ENCODE measurements at regions not wholly inside any gene's neighbourhood (a gene's known extent, or its start where the extent isn't known, plus 50 kb on each side); places are given as distances from the start of the nearest gene placed in this dataset.
"Not testable (repeated sequence)": the region's sequence is repeated elsewhere in the genome, so short reads cannot be mapped to it uniquely, and the experiment has no call there.

GRCh38 chr20:51305316-51306052 is 237.0 kb downstream of the NFATC2 start:
- no peak for DNase-seq

DNA sequence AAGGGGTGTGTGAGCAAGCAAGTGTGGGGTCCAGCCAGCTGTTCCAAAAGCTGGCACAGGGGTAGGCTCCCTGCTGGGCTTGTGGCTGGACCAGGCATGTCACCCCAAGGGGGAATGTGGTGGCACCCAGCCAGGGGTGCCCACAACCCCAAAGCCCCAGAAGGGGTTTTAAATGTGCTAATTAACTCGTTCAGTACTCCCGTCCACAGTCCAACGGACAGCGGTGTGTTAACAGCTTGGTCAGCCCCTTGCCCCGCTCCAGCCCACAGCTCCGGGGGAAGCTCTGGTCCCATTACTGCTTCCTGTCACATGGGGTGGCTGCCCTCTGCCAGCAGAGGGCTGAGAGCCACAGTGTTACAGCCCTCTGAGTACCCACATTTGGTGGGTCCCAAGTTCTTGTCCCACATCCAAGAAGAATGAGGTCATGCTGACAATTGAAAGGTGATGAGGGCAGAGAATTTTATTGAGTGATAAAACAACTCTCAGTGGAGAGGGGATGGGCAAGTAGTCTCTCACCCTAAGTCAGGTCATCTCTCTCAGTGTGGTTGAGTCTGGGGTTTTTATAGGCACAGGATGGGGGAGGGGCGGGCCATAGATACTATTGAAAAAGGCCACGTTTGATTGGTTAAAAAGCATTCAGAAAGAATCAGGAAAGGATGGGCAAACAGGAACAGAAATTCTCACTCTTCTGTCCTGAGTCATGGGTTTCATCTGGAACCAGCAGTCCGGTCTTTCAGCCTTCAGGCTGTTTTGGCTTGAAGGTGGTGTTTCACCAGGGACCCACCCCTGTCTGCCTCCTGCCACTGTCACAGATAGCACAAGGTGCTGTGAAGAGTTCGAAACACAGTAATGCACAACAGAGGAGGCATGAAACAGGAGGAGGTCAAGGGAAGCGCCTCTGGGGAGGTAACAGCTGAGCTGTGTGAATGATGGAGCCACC is 238.5 kb downstream of the NFATC2 start:
- DNase-seq = no peak

- DNase-seq = no peak
These were observed 241.5 kb downstream of the NFATC2 start for GRCh38 chr20:51301026-51301425.

- no peak for DNase-seq
These were observed 242.4 kb downstream of the NFATC2 start for GRCh38 chr20:51300104-51300503.

DNA sequence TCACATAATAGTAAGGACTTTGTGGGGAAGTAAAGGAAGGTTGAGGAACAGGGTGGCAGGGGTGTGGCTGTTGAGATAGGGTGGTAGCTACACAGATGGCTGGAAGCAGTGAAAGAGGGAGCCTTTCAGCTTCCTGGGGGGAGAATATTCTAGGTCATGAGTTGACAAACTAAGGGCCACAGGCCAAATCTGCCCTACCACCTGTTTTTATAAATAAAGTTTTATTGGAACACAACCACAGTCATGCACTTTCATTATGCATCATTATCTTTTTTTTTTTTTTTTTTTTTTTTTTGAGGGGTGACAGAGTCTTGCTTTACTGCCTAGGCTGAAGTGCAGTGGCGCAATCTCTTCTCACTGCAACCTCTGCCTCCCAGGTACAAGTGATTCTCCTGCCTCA is 243.1 kb downstream of the NFATC2 start:
- DNase-seq = no peak

DNA sequence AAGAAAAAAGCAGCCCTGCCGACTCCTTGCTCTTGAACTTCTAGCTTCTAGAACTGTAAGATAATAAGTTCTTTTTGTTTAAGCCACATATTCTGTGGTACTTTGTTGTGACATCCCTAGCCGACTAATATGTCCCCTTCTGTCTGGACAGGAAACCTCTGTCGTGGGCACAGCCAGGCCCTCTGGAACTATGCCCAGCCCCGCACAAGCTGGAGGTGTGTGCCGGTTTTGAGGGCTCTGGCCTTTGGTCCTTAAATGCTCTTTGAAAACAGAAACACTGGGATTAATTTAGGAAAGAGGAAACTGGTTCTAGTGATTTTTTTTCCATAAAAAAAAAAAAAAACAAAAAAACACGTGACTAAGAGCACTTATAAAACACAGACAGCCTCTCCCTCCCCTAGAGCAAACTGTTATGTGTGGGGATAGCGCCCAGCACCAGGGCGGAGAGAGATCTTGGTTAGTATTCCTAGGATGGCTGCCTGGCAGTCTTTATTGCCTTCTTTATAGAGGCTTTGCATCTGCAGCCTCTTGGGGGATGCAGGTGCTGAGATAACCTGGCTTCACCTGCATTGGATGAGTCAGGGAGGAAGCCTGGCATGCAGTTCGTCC is 244.3 kb downstream of the NFATC2 start:
- no peak for DNase-seq

- no peak for DNase-seq
These were observed 254.7 kb downstream of the NFATC2 start for GRCh38 chr20:51287628-51288413.

DNA sequence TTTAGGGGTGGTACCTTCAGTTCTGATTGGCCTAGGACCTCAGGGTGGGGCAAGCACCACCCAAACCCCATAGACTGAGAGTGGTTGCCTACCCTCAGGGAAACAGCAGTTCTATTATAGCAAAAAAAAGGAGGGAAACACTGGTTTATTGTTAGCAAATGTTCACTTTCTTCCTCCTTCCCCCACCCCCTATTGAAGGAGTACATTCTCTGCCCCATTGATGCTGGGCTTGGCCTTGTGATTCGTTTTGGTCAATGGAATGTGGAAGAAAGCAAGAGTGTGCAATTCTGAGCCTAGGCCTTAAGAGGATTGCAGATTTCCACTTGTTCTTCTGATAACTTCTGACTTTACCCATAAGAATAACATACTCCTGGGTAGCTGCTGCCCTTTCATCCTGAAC is 255.8 kb downstream of the NFATC2 start:
- no peak for DNase-seq

DNA sequence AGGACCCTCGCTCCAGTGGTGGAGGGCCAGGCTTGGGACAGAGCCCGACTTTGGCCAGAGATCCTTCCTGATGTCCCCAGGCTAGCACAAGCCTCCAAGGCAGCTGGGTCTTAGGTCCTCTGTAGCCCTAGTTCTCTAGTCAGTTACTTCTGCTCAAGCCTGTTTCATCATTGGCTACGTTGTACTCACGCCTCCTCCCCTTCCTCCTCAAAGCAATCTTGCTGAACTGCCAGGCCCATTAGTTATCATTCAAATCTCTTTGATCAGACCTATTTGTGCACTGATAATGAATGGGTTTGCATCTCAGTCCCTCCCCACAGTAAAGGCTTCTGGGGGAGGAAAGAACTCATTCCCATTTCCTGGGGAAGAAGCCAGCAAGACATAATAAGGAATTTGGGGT is 256.8 kb downstream of the NFATC2 start:
- no peak for DNase-seq

DNA sequence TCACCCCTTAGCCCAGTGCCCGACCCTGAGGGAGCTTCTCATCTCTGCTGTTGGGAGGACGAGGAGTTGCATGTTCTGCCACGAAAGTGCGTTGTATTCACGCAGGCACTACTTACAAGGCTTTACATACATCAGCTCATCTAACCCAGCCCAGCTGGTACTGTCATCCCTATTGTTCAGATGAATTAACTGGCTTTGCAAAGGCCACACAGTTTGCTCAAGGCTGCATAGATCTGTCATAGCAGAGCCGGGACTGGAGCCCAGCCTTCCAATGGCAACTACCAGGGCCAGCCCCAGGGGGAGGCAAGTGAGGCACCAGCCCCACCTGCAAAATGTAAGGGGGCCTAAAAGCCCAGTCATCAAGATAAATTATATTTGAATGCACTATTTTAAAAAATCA is 257.6 kb downstream of the NFATC2 start:
- no peak for DNase-seq

DNA sequence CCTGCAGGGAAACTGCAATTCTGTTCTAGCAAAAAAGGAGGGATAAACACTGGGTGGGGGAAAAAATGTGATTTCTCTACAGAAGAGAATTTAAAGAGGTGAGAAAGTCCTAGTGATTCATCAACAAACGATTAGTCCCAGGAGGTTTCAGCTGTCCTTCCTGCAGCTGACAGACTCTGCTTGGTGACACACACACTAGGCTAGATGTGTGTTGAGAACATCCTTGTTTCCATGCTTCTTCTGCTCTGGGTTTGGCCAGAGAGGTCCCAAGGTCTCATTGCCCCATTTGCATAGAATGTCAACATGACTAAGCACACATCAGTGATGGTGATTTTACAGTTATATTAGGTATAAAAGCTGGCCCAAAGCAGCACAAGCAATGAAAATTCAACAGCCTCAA is 258.3 kb downstream of the NFATC2 start:
- DNase-seq = no peak

DNA sequence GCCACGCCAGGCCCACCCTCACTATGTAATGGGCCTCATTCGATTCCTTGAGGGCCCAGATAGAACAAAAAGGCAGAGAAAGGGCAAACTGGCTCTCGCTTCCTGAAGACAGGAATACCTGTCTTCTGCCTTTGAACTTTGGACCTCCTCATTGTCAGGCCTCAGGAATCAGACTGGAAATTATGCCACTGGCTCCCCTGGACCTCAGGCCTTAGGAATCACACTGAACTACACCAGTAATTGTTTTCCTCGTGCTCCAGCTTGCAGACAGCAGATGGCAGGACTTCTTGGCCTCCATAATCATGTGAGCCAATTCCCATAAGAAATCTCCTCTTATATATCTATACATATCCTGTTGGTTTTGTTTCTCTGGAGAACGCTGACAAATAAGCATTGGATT is 258.6 kb upstream of the KCNG1 start:
- no peak for DNase-seq

DNA sequence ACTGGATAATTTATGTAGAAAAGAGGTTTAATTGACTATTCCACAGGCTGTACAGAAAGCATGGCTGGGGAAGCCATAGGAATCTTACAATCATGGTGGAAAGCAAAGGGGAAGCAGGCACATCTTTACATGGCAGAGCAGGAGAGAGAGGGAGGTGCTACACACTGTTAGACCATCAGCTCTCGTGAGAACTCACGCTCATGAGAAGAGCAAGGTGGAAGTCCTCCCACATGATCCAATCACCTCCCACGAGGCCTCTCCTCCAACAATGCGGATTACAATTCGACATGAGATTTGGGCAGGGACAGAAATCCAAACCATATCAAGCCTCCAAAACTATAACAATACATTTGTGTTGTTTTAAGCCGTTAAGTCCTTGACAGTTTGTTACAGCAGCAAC is 257.1 kb upstream of the KCNG1 start:
- no peak for DNase-seq

DNA sequence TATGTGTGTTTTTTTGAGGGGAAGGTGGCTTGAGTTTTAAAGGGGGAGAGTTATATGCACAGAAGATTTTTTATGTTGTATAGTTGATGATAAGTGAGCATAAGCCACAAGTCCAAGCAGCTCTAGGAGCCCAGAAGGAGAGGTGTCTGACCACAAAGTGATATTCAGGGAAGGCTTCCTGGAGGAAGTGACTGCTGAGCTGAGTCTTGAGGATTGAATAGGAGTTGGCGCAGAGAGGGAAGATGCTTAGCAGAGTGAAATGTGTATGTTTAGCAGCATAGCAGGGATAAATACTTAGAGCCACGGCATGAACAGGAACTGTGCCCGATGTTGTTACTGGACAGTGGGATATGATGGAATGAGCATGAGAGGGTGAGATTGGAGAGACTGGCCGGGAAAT is 255.1 kb upstream of the KCNG1 start:
- DNase-seq = no peak

DNA sequence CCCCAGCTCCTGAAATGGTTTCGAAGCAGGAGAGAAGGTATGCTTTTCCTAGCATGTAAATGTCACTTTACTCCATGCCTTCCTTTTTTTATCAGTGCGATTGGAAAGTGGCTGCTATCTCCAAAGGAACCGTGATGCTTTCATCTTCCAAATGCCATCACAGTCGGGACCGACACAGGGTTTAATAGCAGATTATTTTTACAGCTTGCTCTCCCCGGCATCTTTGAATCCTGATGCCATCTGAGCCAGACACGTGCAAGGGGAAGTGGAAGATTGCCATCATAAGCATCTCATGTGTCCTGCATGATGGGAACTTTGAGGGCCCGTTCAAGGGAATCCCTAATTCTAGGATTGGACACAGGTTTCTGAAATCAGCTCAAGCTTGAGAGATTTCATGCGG is 253.4 kb upstream of the KCNG1 start:
- DNase-seq = no peak

DNA sequence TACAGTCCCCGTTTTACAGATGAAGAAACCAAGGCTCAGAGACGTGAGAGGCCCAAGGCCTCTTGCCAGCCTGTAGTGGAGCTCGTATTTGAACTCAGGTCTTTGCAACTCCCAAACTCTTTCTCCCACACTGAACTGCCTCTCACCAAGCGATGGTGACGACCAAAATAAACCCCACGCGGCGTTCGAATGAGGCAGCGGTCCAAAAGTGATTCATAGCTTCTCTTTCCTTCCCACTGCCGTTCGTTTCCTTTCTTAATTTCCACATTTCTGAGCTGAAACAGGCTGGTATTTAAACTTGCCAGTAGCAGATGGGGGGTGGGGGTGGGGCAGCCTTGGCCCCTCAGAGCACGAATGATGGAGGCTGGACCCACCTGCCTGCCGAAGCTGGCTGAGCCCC is 252.9 kb upstream of the KCNG1 start:
- DNase-seq = no peak

DNA sequence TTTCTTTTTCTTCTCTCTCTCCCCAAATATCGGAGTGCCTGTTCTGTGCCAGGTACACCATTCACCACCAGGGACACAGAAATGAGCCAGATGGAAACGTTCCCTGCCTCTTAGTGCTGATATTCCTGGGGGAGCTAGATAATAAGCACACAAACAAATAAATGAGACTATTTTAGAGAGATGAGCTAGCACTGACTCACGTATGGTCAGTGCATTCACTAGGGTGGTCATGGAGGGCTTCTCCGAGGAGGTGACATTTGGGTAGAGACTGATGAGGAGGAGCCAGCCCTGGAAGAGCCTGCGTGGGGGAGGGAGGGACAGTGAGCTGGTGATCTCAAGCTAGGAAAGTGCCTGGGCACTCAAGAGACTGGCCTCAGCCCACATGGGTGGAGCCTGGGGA is 252.3 kb upstream of the KCNG1 start:
- DNase-seq = no peak

GRCh38 chr20:51272401-51272800 is 249.5 kb upstream of the KCNG1 start:
- no peak for DNase-seq

GRCh38 chr20:51271931-51272330 is 249.0 kb upstream of the KCNG1 start:
- no peak for DNase-seq

DNA sequence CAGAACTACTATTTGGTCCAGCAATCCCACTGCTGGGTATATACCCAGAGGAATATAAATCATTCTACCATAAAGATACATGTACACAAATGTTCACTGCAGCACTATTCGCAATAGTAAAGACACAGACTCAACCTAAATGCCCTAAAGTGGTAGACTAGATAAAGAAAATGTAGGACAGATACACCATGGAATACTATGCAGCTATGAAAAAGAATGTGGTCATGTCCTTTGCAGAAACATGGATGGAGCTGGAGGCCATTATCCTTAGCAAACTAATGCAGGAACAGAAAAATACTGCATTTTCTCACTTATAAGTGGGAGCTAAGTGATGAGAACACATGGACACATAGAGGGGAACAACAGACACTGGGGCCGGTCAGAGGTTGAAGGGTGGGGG is 248.4 kb upstream of the KCNG1 start:
- not testable (repeated sequence) for DNase-seq

- no peak for DNase-seq
These were observed 246.8 kb upstream of the KCNG1 start for GRCh38 chr20:51269671-51270070.

GRCh38 chr20:51267679-51268078 is 244.8 kb upstream of the KCNG1 start:
- no peak for DNase-seq

DNA sequence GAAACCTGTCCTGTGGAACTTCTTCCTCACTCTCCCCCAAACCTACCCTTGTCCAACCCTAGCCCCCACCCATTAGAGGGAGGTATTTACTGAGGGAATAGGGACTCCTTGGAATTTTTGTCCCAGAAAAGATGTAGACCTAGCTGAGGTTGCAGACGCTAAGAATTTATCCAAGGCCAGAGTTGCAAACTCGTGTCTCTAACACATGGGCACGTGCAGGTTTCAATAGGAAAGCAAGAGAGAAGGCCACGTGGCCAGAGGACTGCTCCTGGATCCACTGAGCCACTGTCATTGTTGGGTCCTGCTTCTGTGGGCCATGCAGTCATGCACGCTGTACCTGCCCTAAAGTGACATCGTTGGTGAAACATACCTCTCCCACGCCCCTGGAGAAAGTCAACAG is 243.4 kb upstream of the KCNG1 start:
- DNase-seq = no peak

Data from stimulated activated CD4-positive, alpha-beta T cell treated with anti-CD3 and anti-CD28 coated beads, Interleukin-12 subunit alpha, Interleukin-12 subunit beta, amount 100 ng/mL, for 4 hours (primary cell).